ENCODE measurements at regions not wholly inside any gene's neighbourhood (a gene's known extent, or its start where the extent isn't known, plus 50 kb on each side); places are given as distances from the start of the nearest gene placed in this dataset.

DNA sequence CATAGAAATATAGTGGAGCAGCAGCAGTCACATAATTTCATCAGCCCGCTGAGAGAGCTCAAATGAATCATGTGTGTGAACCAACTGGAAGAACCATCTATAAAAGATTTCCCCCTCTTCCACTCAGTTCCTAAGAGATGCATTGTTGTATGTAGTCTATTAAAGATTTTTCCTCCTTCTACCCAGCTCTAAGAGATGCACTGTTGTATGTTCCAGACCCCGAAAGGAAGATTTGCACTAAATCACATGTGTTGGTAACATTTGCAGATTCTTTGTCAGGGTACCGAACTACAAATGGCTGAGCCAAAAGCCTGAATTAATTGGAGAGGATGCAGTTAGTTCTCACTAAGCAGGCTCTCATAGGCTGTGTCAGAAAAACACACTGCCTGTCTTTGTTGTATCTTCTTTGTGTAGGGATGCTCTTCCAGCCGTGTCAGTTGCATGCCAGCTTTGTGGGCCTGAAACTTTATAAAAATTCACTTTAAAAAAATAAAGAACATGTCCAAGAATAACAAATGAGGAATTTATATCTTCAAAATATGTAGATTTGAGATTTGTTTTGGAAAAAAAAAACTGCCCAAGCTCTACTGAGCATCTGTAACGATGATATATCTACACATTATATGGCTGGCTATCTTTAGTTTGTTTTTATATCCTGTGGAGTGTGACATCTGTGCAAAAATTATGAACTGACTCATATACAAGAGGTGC lies 223.1 kb downstream of the MZT1 start:
- Histone ChIP-seq H3K4me3 (replicated peaks in 1 of 2; ENCODE audit: low read depth in 1 of 2, low read length in 2 of 2) (no peak overlapping the region), H3K4me2 (ENCODE audit: low read length) (no peak overlapping the region), H4K20me1 (ENCODE audit: insufficient read depth) (no peaks in the 10 kb centered on the region), H3K27me3 (ENCODE audit: insufficient read depth, low read length) (no peaks in the 10 kb centered on the region), H3K9me2 (ENCODE audit: insufficient read depth) (no peaks in the 10 kb centered on the region), H3K36me3 (ENCODE audit: control insufficient read depth in 1 of 2, insufficient read depth in 2 of 2, low read length in 2 of 2) (no peaks in the 10 kb centered on the region), H3K4me1 (ENCODE audit: control insufficient read depth in 1 of 2, insufficient read depth in 2 of 2, low read length in 2 of 2) (no peaks in the 10 kb centered on the region), H2AFZ (ENCODE audit: low read depth, low read length, poor library complexity, severe bottlenecking) (no peak overlapping the region), H3K9me3 (ENCODE audit: control insufficient read depth in 1 of 2, insufficient read depth in 1 of 2, low read depth in 1 of 2, low read length in 2 of 2) (no peaks in the 10 kb centered on the region), H3K9ac (ENCODE audit: low read length) (no peak overlapping the region), H3K27ac (ENCODE audit: low read depth, low read length) (no peak overlapping the region), H3K79me2 (ENCODE audit: insufficient read depth, low read length) (no peaks in the 10 kb centered on the region)
- TF ChIP-seq ELF1 (IDR thresholded peaks at IDR 0.05; ENCODE audit: borderline replicate concordance, low read depth) (no peak), YY1 (IDR thresholded peaks at IDR 0.05; ENCODE audit: extremely low read depth, insufficient replicate concordance, low read depth, low read length) (no peak)
- DNase-seq (ENCODE audit: low read depth, low spot score) (no peak), ATAC-seq (no peak)
- ChIA-PET POLR2A (no interaction called here), RAD21 (ENCODE audit: low non-redundant PET in 1 of 2, low total read pairs in 2 of 2, uncharacterized antibody in 2 of 2, unreplicated experiment in 2 of 2) (no interaction called here), CTCF (no interaction called here)
- intact Hi-C loops (cut with micrococcal nuclease): no loop called here
- BruUV-seq (replicated peaks): no TSS peak

DNA sequence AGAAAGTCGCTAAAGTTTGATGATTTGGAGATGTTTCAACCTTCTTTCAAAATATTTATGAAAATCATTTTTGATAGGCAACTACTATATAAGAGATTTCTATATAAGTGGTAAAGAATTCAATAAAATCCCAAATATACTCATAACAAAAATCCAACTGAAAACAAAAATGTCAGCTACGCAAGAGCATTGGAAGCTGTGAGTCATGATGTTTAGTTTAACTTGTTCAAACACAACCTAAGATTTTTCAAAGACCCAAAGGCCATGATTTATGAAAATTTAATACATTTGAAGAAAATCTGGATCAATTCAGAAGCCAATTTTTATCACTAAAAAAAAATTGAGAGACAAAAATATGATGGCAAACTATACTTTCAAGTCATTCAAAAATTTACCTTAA lies 226.6 kb downstream of the MZT1 start:
- H3K9ac ChIP-seq (ENCODE audit: low read length): no peak overlapping the region
- H4K20me1 ChIP-seq (ENCODE audit: insufficient read depth): no peaks in the 10 kb centered on the region
- no peak overlapping the region for H3K4me2 ChIP-seq (ENCODE audit: low read length)
- H3K36me3 ChIP-seq (ENCODE audit: control insufficient read depth in 1 of 2, insufficient read depth in 2 of 2, low read length in 2 of 2): no peaks in the 10 kb centered on the region
- ChIA-PET CTCF (no interaction called here), POLR2A (no interaction called here), RAD21 (ENCODE audit: low non-redundant PET in 1 of 2, low total read pairs in 2 of 2, uncharacterized antibody in 2 of 2, unreplicated experiment in 2 of 2) (no interaction called here)
- intact Hi-C loops (cut with micrococcal nuclease): no loop called here
- TF ChIP-seq JUND (IDR thresholded peaks at IDR 0.05) (no peak), SIN3A (IDR thresholded peaks at IDR 0.05; ENCODE audit: low read depth) (no peak)
- TF ChIP-seq, protein P1, sequence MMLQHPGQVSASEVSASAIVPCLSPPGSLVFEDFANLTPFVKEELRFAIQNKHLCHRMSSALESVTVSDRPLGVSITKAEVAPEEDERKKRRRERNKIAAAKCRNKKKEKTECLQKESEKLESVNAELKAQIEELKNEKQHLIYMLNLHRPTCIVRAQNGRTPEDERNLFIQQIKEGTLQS (IDR thresholded peaks at IDR 0.05): no peak
- H3K9me2 ChIP-seq (ENCODE audit: insufficient read depth): no peaks in the 10 kb centered on the region
- no peaks in the 10 kb centered on the region for H3K4me1 ChIP-seq (ENCODE audit: control insufficient read depth in 1 of 2, insufficient read depth in 2 of 2, low read length in 2 of 2)
- H3K27me3 ChIP-seq (ENCODE audit: insufficient read depth, low read length): no peaks in the 10 kb centered on the region
- no peaks in the 10 kb centered on the region for H3K79me2 ChIP-seq (ENCODE audit: insufficient read depth, low read length)
- H3K9me3 ChIP-seq (ENCODE audit: control insufficient read depth in 1 of 2, insufficient read depth in 1 of 2, low read depth in 1 of 2, low read length in 2 of 2): no peaks in the 10 kb centered on the region; a peak in 1 of 4 replicates
- H2AFZ ChIP-seq (ENCODE audit: low read depth, low read length, poor library complexity, severe bottlenecking): no peak overlapping the region
- no peak overlapping the region for H3K27ac ChIP-seq (ENCODE audit: low read depth, low read length)
- ATAC-seq (no peak), DNase-seq (ENCODE audit: low read depth, low spot score) (no peak)
- BruUV-seq (replicated peaks): no TSS peak
- no peak overlapping the region for H3K4me3 ChIP-seq (replicated peaks in 1 of 2; ENCODE audit: low read depth in 1 of 2, low read length in 2 of 2)
